Endodermal cell (in vitro differentiated cells): ENCODE measurements at regions not wholly inside any gene's neighbourhood (a gene's known extent, or its start where the extent isn't known, plus 50 kb on each side); places are given as distances from the start of the nearest gene placed in this dataset.

Experiments
- DNase-seq: peaks from one replicate; pipeline ENCODE4 v3.0.0-alpha.2; 2017
- H3K27ac ChIP-seq: 2 replicates; pipeline ENCODE4 v1.5.1; 2013; ENCODE audit warnings: mild to moderate bottlenecking, low read depth, low read length, moderate library complexity
- H3K27me3 ChIP-seq: 2 replicates; pipeline ENCODE4 v1.6.1; 2013; ENCODE audit warnings: mild to moderate bottlenecking, low read length, moderate library complexity; ENCODE audit not compliant: insufficient read depth, control insufficient read depth, poor library complexity, severe bottlenecking
- H3K36me3 ChIP-seq: 2 replicates; pipeline ENCODE4 v1.7.0; 2013; ENCODE audit warnings: mild to moderate bottlenecking, low read length, moderate library complexity; ENCODE audit not compliant: control insufficient read depth, insufficient read depth
- H3K4me1 ChIP-seq: one replicate; pipeline ENCODE4 v1.7.0; 2013; ENCODE audit warnings: low read length; ENCODE audit not compliant: control insufficient read depth, insufficient read depth
- H3K4me3 ChIP-seq: 2 replicates; pipeline ENCODE4 v1.5.1; 2013; ENCODE audit warnings: mild to moderate bottlenecking, low read length, moderate library complexity
- H3K9ac ChIP-seq: 2 replicates; pipeline ENCODE4 v1.6.1; 2013; ENCODE audit warnings: mild to moderate bottlenecking, low read length, moderate library complexity; ENCODE audit not compliant: poor library complexity, severe bottlenecking; ENCODE audit errors: extremely low read depth
- H3K9me3 ChIP-seq: 2 replicates; pipeline ENCODE4 v1.6.1; 2013; ENCODE audit warnings: mild to moderate bottlenecking, low read length, moderate library complexity; ENCODE audit not compliant: control insufficient read depth
- H3K27ac Mint-ChIP-seq: 2 replicates; pipeline ENCODE4 v1.8.0; 2020; ENCODE audit warnings: mixed read lengths
- H3K27me3 Mint-ChIP-seq: 2 replicates; pipeline ENCODE4 v1.8.0; 2021; ENCODE audit warnings: mild to moderate bottlenecking, mixed read lengths; ENCODE audit not compliant: insufficient read depth
- H3K36me3 Mint-ChIP-seq: 2 replicates; pipeline ENCODE4 v1.8.0; 2020; ENCODE audit warnings: low read depth, mixed read lengths
- H3K4me1 Mint-ChIP-seq: 2 replicates; pipeline ENCODE4 v1.8.0; 2020; ENCODE audit warnings: mixed read lengths
- H3K4me3 Mint-ChIP-seq: 2 replicates; pipeline ENCODE4 v1.8.0; 2020; ENCODE audit warnings: mild to moderate bottlenecking, moderate library complexity, mixed read lengths
- H3K9me3 Mint-ChIP-seq: 2 replicates; pipeline ENCODE4 v1.8.0; 2020; ENCODE audit warnings: mild to moderate bottlenecking, mixed read lengths
- WGBS, 2 experiments: methylation state at CpG; one replicate each; pipeline versions ENCODE4 v1.1.5 to v1.1.7; 2013; ENCODE audit warnings: missing lambda C conversion rate in 2 of 2, mixed read lengths in 1 of 2; ENCODE audit not compliant: insufficient coverage in 1 of 2, insufficient read length in 1 of 2; 5-methylcytosine and 5-hydroxymethylcytosine counted together
- TF ChIP-seq, protein P1 (sequence below): fragments of 200-600 bp; sonication (generic); conservative IDR thresholded peaks from 2 replicates; pipeline ENCODE4 v1.5.0; 2021; ENCODE audit warnings: antibody characterized with exemption, mild to moderate bottlenecking

DNA sequence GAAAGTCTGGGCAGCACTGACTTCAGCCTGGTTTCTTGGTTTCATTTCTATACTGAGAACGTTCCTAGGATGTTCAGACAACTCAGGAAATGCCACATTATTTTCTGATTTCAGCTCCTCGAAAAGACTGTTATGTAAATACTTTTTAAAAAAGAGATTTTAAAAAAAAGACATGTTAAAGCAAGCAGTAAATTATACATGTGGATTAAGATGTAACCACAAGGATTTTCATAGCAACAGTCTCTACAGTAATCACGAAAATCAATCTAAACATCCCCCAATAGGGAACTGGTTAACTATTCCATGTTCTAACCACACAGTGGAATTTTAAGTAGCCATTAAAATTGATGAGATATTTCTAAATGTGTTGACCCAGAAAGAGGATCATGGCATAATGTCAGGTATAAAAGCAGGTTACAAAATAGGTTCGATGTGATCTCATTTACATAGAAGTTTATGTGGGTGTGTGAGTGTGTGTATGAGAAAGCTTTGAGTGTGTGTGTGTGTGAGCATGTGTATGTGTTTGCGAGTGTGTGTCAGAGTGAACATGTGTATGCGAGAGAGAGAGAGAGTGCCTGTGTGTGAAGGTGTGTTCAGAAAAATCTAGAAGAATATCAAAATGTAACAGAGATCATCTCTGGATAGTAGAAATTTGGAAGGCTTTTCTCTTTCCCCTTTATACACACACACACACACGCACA is 63.0 kb upstream of the ERCC4 start:
- Histone ChIP-seq H3K9me3 (no peaks in the 10 kb centered on the region), H3K4me1 (no peaks in the 10 kb centered on the region), H3K9ac (no peak overlapping the region), H3K36me3 (no peaks in the 10 kb centered on the region), H3K4me3 (no peak overlapping the region), H3K27me3 (no peaks in the 10 kb centered on the region), H3K27ac (no peak overlapping the region)
- H3K4me1 Mint-ChIP-seq: no peaks in the 10 kb centered on the region
- no peaks in the 10 kb centered on the region for H3K9me3 Mint-ChIP-seq
- H3K27ac Mint-ChIP-seq: no peak overlapping the region
- H3K27me3 Mint-ChIP-seq: peaks cover 3% of the 10 kb centered on the region
- H3K36me3 Mint-ChIP-seq: no peaks in the 10 kb centered on the region
- no peak for DNase-seq
- no peak overlapping the region for H3K4me3 Mint-ChIP-seq
- 93 to 97% methylated on average over 4 to 6 of the region's 7 CpGs for WGBS, 2 experiments
- TF ChIP-seq, protein P1, sequence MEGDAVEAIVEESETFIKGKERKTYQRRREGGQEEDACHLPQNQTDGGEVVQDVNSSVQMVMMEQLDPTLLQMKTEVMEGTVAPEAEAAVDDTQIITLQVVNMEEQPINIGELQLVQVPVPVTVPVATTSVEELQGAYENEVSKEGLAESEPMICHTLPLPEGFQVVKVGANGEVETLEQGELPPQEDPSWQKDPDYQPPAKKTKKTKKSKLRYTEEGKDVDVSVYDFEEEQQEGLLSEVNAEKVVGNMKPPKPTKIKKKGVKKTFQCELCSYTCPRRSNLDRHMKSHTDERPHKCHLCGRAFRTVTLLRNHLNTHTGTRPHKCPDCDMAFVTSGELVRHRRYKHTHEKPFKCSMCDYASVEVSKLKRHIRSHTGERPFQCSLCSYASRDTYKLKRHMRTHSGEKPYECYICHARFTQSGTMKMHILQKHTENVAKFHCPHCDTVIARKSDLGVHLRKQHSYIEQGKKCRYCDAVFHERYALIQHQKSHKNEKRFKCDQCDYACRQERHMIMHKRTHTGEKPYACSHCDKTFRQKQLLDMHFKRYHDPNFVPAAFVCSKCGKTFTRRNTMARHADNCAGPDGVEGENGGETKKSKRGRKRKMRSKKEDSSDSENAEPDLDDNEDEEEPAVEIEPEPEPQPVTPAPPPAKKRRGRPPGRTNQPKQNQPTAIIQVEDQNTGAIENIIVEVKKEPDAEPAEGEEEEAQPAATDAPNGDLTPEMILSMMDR: no peak

DNA sequence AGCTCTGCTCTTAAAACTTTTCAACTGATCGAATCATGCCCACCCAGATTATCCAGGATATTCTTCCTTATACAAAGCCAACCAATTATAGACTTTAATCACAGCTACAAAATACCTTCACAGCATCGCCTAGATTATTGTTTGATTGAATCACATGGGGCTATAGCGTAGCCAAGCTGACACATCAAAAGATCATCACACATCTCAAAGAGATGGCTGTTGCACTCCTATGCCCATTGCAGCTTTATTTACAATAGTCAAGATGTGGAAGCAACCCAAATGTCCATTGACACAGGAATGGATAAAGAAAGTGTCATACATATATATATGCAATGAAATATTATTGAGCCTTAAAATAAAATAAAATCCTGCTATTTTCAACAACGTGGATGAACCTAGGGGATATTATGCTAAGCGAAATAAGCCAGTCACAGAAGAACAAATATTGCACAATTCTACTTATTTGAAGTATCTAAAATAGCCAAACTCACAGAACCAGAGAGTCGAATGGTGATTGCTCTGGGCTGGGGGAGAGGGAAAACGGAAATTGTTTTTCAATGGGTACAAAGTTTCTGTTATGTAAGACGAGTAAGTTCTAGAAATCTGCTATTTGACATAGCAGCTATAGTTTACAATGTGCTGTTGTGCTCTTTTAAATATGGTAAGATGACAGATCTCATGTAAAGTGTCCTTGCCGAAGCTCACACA is 60.9 kb upstream of the ERCC4 start:
- Mint-ChIP-seq H3K9me3 (no peaks in the 10 kb centered on the region), H3K27me3 (peaks cover 3% of the 10 kb centered on the region), H3K4me1 (no peaks in the 10 kb centered on the region), H3K36me3 (no peaks in the 10 kb centered on the region), H3K4me3 (no peak overlapping the region), H3K27ac (no peak overlapping the region)
- no peaks in the 10 kb centered on the region for H3K27me3 ChIP-seq
- H3K36me3 ChIP-seq: no peaks in the 10 kb centered on the region
- H3K4me1 ChIP-seq: no peaks in the 10 kb centered on the region
- H3K27ac ChIP-seq: no peak overlapping the region
- 75 to 100% methylated on average over 2 to 8 of the region's 9 CpGs for WGBS, 2 experiments
- TF ChIP-seq, protein P1: no peak
- DNase-seq: no peak
- H3K9ac ChIP-seq: no peak overlapping the region
- H3K9me3 ChIP-seq: no peaks in the 10 kb centered on the region
- no peak overlapping the region for H3K4me3 ChIP-seq

DNA sequence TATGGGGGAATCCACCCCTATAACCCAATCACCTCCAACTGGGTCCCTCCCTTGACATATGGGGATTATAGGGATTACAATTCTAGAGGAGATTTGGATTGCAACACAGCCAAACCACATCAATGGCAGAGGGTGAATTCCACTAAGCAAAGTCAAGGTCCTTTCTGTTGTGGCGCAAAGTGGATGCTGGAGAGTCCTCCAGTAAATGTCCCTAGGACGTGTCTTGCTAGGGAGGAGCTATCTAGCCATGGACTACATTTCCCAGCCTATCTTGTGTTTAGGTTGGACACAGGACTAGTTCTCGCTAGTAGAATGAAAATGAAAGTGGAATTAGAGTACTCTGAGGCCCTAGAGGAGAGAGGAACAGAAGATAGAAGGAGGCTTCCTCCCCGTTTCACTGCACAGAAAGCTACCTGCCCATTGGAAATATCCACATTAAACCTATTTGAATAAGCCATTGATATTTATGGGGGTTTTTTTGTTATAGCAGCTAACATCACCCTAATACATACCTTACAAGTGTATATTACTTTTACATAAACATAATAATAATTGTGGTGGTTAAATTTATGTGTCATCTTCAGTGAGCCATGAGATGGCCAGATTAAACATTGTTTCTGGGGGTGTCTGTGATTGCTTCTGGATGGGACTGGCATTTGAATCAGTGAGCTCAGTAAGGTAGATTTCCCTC is 56.7 kb upstream of the ERCC4 start:
- no peak for DNase-seq
- no peaks in the 10 kb centered on the region for H3K4me1 Mint-ChIP-seq
- Histone ChIP-seq H3K27me3 (no peaks in the 10 kb centered on the region), H3K9ac (no peak overlapping the region), H3K4me3 (no peak overlapping the region), H3K36me3 (no peaks in the 10 kb centered on the region), H3K9me3 (no peaks in the 10 kb centered on the region), H3K4me1 (no peaks in the 10 kb centered on the region), H3K27ac (no peak overlapping the region)
- peaks cover 3% of the 10 kb centered on the region for H3K27me3 Mint-ChIP-seq
- no peak overlapping the region for H3K27ac Mint-ChIP-seq
- H3K36me3 Mint-ChIP-seq: no peaks in the 10 kb centered on the region
- WGBS, 2 experiments: 88 to 100% methylated on average over 2 to 3 of the region's 4 CpGs
- H3K9me3 Mint-ChIP-seq: no peaks in the 10 kb centered on the region
- no peak overlapping the region for H3K4me3 Mint-ChIP-seq
- TF ChIP-seq, protein P1: no peak
